GM21528 (cell line): ENCODE measurements at regions not wholly inside any gene's neighbourhood (a gene's known extent, or its start where the extent isn't known, plus 50 kb on each side); places are given as distances from the start of the nearest gene placed in this dataset.

Source experiments
- ATAC-seq: cut with Tn5 transposase; IDR thresholded peaks from one replicate; pipeline ENCODE4 v1.9.1; 2021; ENCODE audit warnings: mild to moderate bottlenecking, moderate library complexity; ENCODE audit not compliant: unreplicated experiment, low FRiP score

DNA sequence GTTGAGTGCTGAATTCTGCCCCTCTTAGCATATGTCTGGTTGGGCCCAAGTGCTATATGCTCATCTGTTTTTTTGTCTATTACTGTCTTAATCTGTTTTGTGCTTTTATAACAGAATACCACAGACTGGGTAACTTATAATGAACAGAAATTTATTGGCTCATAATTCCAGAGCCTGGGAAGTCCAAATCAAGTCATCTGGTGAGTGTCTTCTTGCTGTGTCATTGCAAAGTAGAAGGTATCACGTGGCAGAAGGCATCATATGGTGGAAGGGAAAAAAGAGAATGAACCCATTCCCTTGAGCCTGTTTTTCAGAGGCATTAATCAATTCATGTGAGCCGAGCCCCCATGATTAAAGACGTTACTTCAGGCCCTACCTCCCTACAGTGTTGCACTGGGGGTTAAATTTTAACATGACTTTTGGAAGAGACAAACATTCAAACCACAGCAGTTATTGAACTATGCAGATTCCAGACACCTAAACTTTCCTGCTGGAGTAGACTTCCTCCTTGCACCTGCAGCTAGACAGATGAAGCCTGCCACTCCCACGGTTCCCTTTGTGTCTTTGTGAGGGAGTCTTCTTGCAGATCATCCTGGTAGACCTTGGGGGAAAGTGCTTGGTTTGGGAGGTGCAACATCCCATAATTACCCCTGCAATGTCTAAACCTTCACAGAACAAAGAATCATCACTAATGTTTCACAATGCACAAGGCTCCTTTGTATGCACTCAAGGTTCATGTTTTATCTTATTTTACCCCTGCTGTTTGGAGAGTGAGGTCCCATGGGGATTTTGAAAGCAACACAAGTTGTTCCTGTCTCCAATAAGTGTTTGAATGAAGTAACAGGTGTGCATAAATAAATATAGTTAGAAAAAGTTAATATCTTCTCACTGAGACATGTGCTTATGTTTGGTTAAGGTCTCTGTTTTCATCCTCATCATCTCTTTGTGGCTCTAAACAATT, 64.7 kb upstream of the XCR1 start:
- no peak for ATAC-seq

- no peak for ATAC-seq
Measured at GRCh38 chr3:46091046-46091445, 63.8 kb upstream of the XCR1 start.

GRCh38 chr3:46090161-46090591, 62.9 kb upstream of the XCR1 start:
- no peak for ATAC-seq

GRCh38 chr3:46089237-46090011, 62.1 kb upstream of the XCR1 start:
- no peak for ATAC-seq

DNA sequence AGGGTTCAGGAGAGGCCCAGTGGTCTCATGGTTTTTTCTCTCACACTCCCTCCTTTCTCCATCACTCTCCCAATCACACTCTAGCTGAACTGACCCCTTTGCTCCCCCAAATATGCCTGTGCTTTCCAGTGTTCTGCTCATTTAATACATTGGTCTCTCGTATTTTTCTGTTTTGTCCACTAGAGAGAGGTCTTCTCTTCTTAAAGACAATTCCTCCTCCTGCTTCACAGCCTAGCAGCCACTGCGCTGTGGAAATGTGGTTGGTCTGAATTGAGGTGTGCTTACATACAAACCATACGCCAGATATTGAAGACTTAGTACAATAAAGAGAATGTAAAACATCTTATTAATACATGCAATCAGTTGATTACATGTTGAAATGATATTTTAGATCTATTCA, 60.6 kb upstream of the XCR1 start:
- no peak for ATAC-seq

- no peak for ATAC-seq
Measured at GRCh38 chr3:46086986-46087385, 59.7 kb upstream of the XCR1 start.

DNA sequence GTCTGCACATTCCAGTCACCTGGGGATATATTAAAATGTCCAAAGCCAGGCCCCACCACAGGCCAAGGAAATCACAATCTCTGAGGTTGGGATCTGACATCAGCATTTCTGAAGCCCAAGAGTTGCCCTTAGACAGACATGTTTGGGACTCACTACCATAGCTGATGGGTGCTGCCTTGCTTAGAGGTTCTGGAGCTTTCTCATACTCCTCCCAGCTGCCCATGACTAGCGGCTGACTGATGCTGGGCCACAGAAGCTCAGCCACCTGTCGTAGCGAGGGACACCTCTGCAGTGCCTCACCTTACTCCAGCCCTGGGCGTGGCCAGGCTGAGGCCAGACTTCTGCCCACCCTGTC, 58.8 kb upstream of the XCR1 start:
- ATAC-seq = no peak

DNA sequence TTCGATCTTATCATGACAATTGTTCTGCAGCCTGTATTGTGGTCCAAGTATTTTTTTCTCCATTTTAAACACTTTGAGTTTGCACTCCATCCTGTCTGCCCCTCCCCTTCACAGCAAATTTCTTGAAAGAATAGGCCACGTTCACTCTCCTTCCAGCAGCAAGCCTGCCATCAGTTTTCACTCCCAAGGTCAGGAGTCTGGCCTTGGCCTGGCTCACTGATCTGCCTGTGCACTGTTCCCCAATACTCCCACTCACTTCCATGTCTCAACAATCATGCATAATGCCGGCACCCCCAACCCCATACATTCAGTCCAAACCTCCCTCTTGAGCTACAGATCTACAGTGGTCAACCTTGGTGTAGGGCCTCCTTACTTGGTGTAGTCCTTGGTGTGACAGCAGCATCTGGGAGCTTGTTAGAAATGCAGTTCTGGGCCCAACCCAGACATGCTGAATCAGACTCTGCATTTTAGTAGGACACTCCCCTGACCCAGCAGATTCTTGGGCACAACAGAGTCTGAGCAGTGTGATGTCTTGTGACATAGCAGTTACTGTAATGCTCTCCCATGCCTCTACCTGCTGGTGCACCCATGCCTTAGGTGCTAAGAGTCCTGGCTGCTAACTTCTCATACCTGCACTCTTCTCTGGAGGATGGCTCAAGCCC, 58.3 kb upstream of the XCR1 start:
- ATAC-seq = no peak

GRCh38 chr3:46083956-46084355, 56.7 kb upstream of the XCR1 start:
- ATAC-seq = no peak

DNA sequence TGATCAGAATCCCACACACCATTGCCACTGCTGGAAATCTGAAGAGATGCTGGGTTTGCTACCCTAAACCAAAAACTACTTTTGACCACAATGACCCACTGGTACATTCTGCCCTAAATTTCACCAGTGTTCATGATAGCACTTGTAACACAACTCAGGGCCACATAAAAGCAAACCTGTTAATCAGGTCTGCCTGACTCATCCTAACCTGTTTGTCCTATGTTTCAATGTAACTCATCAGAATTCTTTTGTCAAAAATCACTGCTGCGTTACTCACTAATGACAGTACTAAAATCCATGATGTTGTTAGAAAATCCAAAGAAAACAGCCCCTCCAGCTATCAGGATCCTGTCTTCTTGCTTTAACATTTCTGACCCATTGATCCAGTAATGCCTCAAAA, 55.6 kb upstream of the XCR1 start:
- ATAC-seq = no peak

- no peak for ATAC-seq
Measured at GRCh38 chr3:46082021-46082420, 54.7 kb upstream of the XCR1 start.

GRCh38 chr3:46080969-46081345, 53.7 kb upstream of the XCR1 start:
- ATAC-seq = no peak

DNA sequence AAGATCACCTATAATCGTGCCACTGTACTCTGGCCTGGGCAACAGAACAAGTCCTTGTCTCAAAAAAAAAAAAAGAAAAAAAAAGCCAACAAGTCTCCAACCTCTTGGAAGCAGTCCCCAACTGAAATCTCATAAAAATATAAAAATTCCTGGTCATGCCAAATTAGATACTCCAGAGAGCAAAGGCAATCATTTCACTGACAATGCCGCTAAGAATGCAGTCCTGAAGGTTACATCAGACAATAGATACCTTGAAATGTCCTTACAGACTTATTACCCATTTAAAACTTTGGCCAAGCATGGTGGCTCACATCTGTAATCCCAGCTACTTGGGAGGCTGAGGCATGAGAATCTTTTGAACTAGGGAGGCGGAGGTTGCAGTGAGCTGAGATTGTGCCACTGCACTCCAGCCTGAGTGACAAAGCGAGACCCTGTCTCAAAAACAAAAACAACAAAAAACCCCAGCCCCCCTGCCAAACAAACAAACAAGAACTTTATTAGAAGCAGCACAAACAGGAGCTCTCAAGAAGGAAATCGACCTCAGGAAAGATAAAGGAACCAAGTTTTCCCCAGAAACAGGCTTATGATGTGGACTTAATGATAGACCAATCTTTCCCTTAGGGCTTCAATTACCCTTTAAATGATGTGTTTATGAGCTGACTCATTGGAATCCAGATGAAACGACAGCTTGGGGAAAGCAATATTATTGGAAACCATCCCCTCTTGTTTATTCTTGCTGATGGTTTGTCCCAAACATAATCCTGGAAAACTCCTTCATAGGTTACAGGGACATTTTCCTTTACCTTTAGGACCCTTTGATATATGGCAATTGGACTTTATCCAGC, 53.1 kb upstream of the XCR1 start:
- no peak for ATAC-seq

DNA sequence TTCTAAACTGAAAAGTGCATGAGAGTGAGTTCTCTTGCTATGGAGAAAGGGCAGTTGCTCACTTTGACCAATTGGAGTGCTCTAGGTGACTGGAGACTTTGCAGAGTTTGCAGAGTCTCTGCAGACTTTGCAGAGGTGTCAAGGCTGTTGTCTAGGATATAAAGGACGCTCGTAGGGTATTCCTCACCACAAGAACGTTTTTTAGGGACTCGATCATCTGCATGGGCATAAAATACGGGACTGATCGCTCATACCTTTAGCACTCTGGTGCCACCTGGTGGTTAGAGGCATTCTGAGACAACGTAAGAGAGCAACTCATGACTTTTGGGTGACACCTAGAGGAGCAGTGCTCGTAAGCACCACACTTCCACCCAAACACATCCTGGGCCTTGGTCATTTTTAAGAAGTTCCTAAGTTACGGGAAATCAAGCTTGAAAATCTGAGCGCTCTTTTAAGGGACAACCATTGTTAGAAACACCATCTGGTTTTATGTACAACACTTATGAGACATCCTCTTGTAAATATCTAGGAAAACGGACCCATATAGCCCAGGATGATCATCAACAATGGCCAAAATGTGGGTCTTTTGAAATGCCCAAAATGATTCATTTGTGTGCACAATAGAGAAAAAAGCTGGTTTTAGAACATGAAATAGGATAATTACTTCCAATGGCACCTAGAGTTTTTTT, 51.6 kb upstream of the XCR1 start:
- ATAC-seq = peak; percentile 67
